ENCODE measurements at regions not wholly inside any gene's neighbourhood (a gene's known extent, or its start where the extent isn't known, plus 50 kb on each side); places are given as distances from the start of the nearest gene placed in this dataset.
"Not testable (repeated sequence)": the region's sequence is repeated elsewhere in the genome, so short reads cannot be mapped to it uniquely, and the experiment has no call there.

DNA sequence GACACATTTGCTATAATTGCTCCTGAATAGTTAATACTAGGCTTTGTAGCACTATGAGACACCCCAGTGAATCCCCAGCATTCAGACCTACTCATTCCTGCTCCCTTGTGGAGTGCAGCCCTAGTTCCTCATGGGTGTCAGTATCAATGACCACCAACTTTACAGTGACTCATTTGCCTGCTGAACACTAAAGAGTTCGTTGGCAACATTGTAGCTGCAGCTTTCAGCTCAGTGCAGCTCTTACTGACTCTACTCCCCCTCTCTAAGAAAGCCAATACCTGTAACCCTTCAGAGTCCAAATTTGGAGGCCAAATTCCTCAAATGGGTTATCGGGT is 127.1 kb upstream of the MTPN start:
- DNase-seq = no peak

- no peak for DNase-seq
These were observed 126.5 kb upstream of the MTPN start for GRCh38 chr7:136103545-136104268.

DNA sequence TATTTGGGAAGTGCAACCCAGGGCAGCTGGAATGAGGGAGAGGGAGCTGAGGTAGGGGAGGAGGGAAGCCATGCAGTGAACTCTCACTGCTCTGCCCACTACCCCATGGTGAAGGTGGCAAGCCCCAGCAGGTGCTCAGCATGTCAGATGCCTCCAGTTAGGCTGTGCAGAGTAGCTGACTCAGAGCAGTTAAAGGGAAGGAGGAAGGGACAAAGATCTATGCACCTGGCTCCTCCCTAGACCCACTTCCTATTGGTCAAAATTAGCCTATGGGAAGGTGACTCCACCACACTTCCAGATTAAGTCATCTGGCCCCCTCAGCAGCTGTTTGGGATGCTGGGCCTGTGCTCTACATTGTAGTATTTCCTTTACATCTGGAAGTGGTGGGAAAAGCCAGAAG is 125.7 kb upstream of the MTPN start:
- DNase-seq = no peak

GRCh38 chr7:136092714-136093113 is 115.6 kb upstream of the MTPN start:
- not testable (repeated sequence) for DNase-seq

GRCh38 chr7:136087881-136088280 is 110.7 kb upstream of the MTPN start:
- DNase-seq = no peak

DNA sequence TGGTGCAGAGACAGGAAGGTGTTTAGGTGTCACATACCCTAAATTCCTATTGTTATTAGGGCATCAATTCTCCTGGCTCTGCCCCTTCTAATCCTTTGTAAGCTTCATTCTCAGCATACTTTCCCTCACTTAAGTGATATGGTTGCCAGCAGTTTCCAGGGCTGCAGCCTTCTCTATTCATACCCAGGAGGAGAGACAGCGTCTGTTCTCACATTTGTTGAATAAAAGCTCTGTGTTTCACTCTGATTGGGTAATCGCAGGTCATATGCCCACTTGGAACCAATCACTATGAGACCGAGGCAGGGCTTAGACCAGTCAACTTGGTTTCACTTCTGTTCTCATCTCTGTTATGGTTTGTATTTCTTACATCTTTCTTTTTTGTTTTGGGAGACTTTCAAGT is 109.6 kb upstream of the MTPN start:
- peak in 2 of 5 experiments; percentile 29 to 49 for DNase-seq

- DNase-seq = no peak
These were observed 102.8 kb upstream of the MTPN start for GRCh38 chr7:136079934-136080333.

DNA sequence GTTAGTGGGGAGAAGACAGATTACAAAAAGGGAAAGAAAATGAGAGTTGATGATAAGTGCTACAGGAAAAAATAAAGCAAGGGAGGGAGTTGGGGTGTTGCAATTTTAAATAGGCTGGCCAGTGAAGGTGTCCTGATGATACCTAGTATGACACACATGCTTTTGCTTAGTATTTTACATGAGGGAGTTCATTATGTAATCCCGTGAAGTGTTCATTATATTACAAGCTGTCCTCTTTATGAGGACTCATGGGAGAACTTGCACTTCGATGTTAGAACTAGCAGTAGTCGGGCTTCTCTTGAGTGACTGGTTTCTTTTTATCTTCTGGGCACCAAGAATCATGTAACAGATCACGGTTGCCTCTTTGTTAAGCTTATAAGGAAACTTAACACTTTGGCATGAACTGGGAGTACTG is 102.3 kb upstream of the MTPN start:
- no peak for DNase-seq

- no peak for DNase-seq
These were observed 101.9 kb upstream of the MTPN start for GRCh38 chr7:136079066-136079465.

DNA sequence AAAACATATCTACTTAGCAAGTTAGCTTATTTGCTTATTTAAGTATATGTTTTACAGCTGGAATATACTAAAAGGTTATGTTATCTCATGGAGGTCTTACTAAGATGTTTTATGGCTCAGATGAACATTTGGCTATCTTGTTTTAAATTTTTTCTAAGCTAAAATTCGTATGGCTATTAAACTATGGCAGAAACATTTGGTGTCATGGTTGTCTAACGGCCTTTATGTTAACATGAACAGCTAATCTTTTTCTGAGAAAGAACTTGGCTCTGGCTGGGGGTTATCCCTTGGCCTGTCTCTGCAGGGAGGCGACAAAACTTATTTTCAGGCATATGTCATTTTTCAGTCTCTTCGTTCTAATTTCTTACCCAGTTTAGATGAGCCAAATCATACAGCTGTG is 101.5 kb upstream of the MTPN start:
- DNase-seq = no peak

GRCh38 chr7:136076954-136077353 is 99.8 kb upstream of the MTPN start:
- no peak for DNase-seq

DNA sequence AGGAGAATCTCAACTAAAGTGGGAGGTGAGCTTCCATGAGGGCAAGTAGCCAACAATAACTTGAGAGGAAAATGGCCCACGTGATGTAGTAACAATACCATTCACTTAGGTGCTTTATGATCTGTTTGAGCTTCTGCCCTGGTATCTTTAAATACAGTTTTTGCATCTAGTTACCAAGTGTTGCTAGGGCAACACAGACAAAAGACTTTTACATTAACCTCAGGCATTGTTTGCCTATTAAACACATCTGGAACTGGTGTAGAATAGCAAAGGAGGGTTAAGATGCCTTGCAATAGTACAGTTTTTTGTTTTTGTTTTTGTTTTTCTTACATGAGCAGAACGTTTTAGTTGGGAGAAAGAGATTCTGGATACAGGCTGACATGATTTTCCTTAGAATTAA is 97.7 kb upstream of the MTPN start:
- DNase-seq = no peak

DNA sequence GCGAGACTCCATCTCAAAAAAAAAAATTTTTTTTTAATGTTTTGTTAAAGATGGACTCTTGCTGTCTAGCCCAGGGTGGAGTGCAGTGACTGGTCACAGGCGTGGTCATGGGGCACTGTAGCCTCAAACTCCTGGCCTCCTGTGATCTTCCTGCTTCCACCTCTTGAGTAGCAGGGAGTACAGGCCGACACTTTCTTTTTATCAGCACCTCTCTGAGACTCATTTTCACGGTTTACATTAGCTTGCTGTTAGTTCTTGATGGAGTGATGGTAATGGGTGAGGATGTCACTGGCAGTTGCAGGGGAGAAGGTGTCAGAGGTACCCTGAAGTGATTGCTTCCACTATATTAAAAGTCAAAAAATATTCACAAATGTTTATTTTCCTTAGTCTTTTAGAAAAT is 95.3 kb upstream of the MTPN start:
- no peak for DNase-seq

GRCh38 chr7:136070736-136071505 is 93.8 kb upstream of the MTPN start:
- no peak for DNase-seq

- DNase-seq = no peak
These were observed 92.8 kb upstream of the MTPN start for GRCh38 chr7:136069840-136070529.

- no peak for DNase-seq
These were observed 90.1 kb upstream of the MTPN start for GRCh38 chr7:136067277-136067676.

- no peak for DNase-seq
These were observed 89.4 kb upstream of the MTPN start for GRCh38 chr7:136066304-136067143.

DNA sequence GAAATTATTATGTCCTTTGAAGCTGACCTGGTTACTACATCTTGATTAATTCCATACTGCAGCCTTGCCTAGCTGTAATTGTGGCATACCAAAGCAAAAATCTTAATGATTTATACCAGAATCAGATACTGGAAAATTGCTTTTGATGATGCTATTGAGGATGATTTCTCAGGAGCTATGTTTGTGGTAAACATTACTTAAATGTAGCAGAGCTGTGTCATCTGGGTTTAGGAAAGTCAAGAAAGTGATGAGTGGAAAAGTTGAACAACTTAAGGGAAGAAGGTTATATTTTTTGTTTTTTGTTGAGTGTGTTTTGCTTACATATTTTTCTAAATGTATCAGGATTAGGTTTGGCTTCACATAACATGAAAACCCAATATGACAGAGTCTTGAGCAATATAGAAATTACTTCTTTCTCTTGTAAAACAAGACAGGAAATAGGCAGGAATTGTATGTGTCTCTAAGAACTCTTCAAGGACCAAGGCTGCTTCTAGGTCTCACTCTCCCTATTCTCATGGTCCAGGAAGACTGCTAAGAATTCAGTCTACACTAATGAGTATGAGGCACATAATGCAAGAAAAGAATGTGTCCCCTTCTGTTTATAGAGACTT is 87.6 kb upstream of the MTPN start:
- DNase-seq = no peak

DNA sequence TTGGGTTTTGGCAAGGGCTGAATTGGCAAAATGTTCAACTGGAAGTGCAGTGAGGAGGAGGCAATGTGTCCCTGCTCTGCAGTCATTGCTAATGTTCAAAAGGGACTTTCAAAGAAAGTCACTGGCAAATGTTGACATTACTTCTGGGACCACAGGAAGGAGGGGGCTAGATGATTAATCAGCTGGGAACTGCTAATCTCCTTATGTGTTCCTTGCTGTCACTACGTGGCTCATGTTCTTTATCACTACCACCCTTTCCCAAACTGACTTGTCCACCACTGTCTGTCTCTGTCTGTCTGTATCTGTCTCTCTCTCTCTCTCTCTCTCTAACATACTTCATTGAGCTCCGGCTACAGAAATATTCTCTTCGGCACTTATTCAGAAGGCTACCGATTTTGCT is 86.9 kb upstream of the MTPN start:
- no peak for DNase-seq

DNA sequence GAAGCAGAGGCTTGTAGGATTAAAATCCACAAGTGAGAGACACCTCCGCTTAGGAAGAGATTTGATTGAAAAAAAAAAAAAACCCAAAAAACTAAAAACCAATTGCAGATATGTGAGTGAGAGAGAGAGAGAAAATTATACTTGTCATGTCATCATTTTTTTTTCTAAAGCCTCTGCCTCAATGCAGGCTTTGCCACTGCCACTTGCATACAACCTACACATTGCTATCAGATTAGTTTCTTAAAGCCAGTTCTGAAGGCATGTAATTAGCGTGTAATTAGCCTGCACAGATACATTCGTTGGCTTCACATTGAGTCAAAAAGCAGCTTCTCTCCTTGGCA is 86.1 kb upstream of the MTPN start:
- no peak for DNase-seq

- no peak for DNase-seq
These were observed 85.6 kb upstream of the MTPN start for GRCh38 chr7:136062625-136063325.

DNA sequence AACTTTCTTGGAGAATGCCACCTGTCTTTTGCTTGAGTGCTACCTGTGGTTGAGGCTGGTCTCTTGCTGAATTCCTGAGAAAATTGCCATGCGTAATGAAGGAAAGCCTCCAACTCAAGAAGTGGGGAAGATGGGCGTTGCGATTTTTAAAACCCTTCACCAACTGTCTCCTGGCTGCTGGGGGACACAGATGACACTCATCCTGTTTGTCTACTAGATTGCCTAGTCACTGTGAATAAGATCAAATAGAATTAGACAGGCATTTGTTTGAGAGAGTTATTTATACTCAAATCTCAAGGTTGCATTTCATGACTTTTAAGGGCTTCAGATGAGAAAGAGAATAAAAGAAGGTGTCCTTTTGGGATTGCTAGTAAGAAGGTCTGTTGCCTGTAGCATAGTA is 84.3 kb upstream of the MTPN start:
- DNase-seq = no peak
